H9 (cell line): ENCODE measurements at regions not wholly inside any gene's neighbourhood (a gene's known extent, or its start where the extent isn't known, plus 50 kb on each side); places are given as distances from the start of the nearest gene placed in this dataset.

ENCODE experiments used
- DNase-seq: peaks from one replicate; pipeline ENCODE4 v3.0.0-alpha.2; 2017
- H2AFZ ChIP-seq: one replicate; pipeline ENCODE4 v1.6.1; 2013; ENCODE audit warnings: mild to moderate bottlenecking, low read length, control low read depth, moderate library complexity
- H2AK5ac ChIP-seq: 2 replicates; pipeline ENCODE4 v1.6.1; 2013; ENCODE audit warnings: low read length, control low read depth, mixed read lengths; ENCODE audit not compliant: insufficient read length
- H2BK120ac ChIP-seq: one replicate; pipeline ENCODE4 v1.6.1; 2013; ENCODE audit warnings: low read depth, mild to moderate bottlenecking, low read length, control low read depth, inconsistent platforms; ENCODE audit not compliant: poor library complexity, severe bottlenecking
- H2BK12ac ChIP-seq: 2 replicates; pipeline ENCODE4 v1.6.1; 2013; ENCODE audit warnings: low read length, control low read depth, mixed read lengths, low read depth; ENCODE audit not compliant: insufficient read length
- H2BK15ac ChIP-seq: 2 replicates; pipeline ENCODE4 v1.6.1; 2013; ENCODE audit warnings: low read depth, low read length, control low read depth
- H2BK20ac ChIP-seq: one replicate; pipeline ENCODE4 v1.6.1; 2013; ENCODE audit warnings: low read depth, mild to moderate bottlenecking, low read length, control low read depth, inconsistent platforms; ENCODE audit not compliant: poor library complexity, severe bottlenecking
- H2BK5ac ChIP-seq: 2 replicates; pipeline ENCODE4 v1.6.1; 2013; ENCODE audit warnings: low read length, control low read depth, mixed read lengths; ENCODE audit not compliant: insufficient read length
- H3K14ac ChIP-seq: 2 replicates; pipeline ENCODE4 v1.6.1; 2013; ENCODE audit warnings: low read length, control low read depth; ENCODE audit not compliant: insufficient read depth
- H3K18ac ChIP-seq: 2 replicates; pipeline ENCODE4 v1.6.1; 2013; ENCODE audit warnings: low read depth, mild to moderate bottlenecking, mixed read lengths, low read length, control low read depth; ENCODE audit not compliant: insufficient read length
- H3K23ac ChIP-seq: 2 replicates; pipeline ENCODE4 v1.6.1; 2013; ENCODE audit warnings: low read length, control low read depth, mixed read lengths, low read depth; ENCODE audit not compliant: insufficient read length
- H3K23me2 ChIP-seq: 2 replicates; pipeline ENCODE4 v1.6.1; 2013; ENCODE audit warnings: low read depth, mild to moderate bottlenecking, mixed read lengths, low read length, control low read depth; ENCODE audit not compliant: insufficient read length, poor library complexity, severe bottlenecking
- H3K27ac ChIP-seq: 2 replicates; pipeline ENCODE4 v1.5.1; 2013; ENCODE audit warnings: low read length, control low read depth, mixed read lengths, low read depth; ENCODE audit not compliant: insufficient read length
- H3K27me3 ChIP-seq: 2 replicates; pipeline ENCODE4 v1.6.1; 2013; ENCODE audit warnings: low read length, control low read depth, inconsistent platforms; ENCODE audit not compliant: insufficient read depth
- H3K4ac ChIP-seq: 2 replicates; pipeline ENCODE4 v1.6.1; 2013; ENCODE audit warnings: low read depth, mild to moderate bottlenecking, control low read depth, inconsistent platforms, low read length, moderate library complexity
- H3K4me1 ChIP-seq: 2 replicates; pipeline ENCODE4 v1.6.1; 2013; ENCODE audit warnings: low read length, control low read depth, inconsistent platforms; ENCODE audit not compliant: insufficient read depth
- H3K4me2 ChIP-seq: 2 replicates; pipeline ENCODE4 v1.6.1; 2013; ENCODE audit warnings: low read length, control low read depth, mixed read lengths; ENCODE audit not compliant: insufficient read length, insufficient read depth
- H3K56ac ChIP-seq: 2 replicates; pipeline ENCODE4 v1.6.1; 2013; ENCODE audit warnings: low read depth, mild to moderate bottlenecking, mixed read lengths, low read length, control low read depth; ENCODE audit not compliant: insufficient read length
- H3K79me1 ChIP-seq: 2 replicates; pipeline ENCODE4 v1.6.1; 2013; ENCODE audit warnings: low read depth, mild to moderate bottlenecking, moderate library complexity, low read length, control low read depth, inconsistent platforms; ENCODE audit not compliant: insufficient read depth, poor library complexity, severe bottlenecking
- H3K79me2 ChIP-seq: 2 replicates; pipeline ENCODE4 v1.6.1; 2013; ENCODE audit warnings: low read length, control low read depth, inconsistent platforms; ENCODE audit not compliant: insufficient read depth
- H3K9ac ChIP-seq: 2 replicates; pipeline ENCODE4 v1.6.1; 2013; ENCODE audit warnings: low read length, control low read depth, mixed read lengths; ENCODE audit not compliant: insufficient read length; ENCODE audit errors: extremely low read depth
- H3K9me3 ChIP-seq: one replicate; pipeline ENCODE4 v1.6.1; 2013; ENCODE audit warnings: low read depth, low read length, inconsistent platforms; ENCODE audit not compliant: control insufficient read depth
- H3T11ph ChIP-seq: one replicate; pipeline ENCODE4 v1.6.1; 2013; ENCODE audit warnings: mild to moderate bottlenecking, low read length, control low read depth, inconsistent platforms
- H4K20me1 ChIP-seq: one replicate; pipeline ENCODE4 v1.6.1; 2013; ENCODE audit not compliant: control insufficient read depth, insufficient read length, insufficient read depth
- H4K5ac ChIP-seq: 2 replicates; pipeline ENCODE4 v1.6.1; 2013; ENCODE audit warnings: low read depth, mild to moderate bottlenecking, mixed read lengths, low read length, control low read depth; ENCODE audit not compliant: insufficient read length
- H4K8ac ChIP-seq: replicated peaks from 2 replicates; pipeline ENCODE4 v1.6.1; 2013; ENCODE audit warnings: low read length, control low read depth, mixed read lengths, low read depth; ENCODE audit not compliant: insufficient read length
- H4K91ac ChIP-seq: 2 replicates; pipeline ENCODE4 v1.6.1; 2013; ENCODE audit warnings: low read depth, mild to moderate bottlenecking, moderate library complexity, mixed read lengths, low read length, control low read depth; ENCODE audit not compliant: insufficient read length
- H3K27ac Mint-ChIP-seq, 3 experiments: 2 replicates in 2 of 3; 3 replicates in 1 of 3; pipeline ENCODE4 v1.8.0; 2020 to 2021; ENCODE audit warnings: mixed read lengths in 3 of 3, mild to moderate bottlenecking in 1 of 3, moderate library complexity in 1 of 3
- H3K27me3 Mint-ChIP-seq: 2 replicates; pipeline ENCODE4 v1.8.0; 2021; ENCODE audit warnings: low read depth, mild to moderate bottlenecking, moderate library complexity, mixed read lengths
- H3K36me3 Mint-ChIP-seq, 3 experiments: 2 replicates in 2 of 3; 3 replicates in 1 of 3; pipeline ENCODE4 v1.8.0; 2020 to 2021; ENCODE audit warnings: low read depth in 3 of 3, mixed read lengths in 3 of 3; ENCODE audit not compliant: insufficient read depth in 1 of 3
- H3K4me1 Mint-ChIP-seq, 2 experiments: 2 replicates each; pipeline ENCODE4 v1.8.0; 2020; ENCODE audit warnings: mixed read lengths in 2 of 2
- H3K4me3 Mint-ChIP-seq, 2 experiments: 2 replicates in 1 of 2; 3 replicates in 1 of 2; pipeline ENCODE4 v1.8.0; 2020 to 2021; ENCODE audit warnings: mild to moderate bottlenecking in 2 of 2, mixed read lengths in 2 of 2, moderate library complexity in 1 of 2
- H3K9me3 Mint-ChIP-seq, 2 experiments: 2 replicates in 1 of 2; 3 replicates in 1 of 2; pipeline ENCODE4 v1.8.0; 2020; ENCODE audit warnings: mild to moderate bottlenecking in 2 of 2, mixed read lengths in 2 of 2, moderate library complexity in 1 of 2
- WGBS: extraction: QIAGEN DNeasy Blood & Tissue Kit; methylation state at CpG from one replicate; pipeline ENCODE4 v1.1.7; 2013; ENCODE audit warnings: missing lambda C conversion rate, low lambda C conversion rate, mixed read lengths; ENCODE audit not compliant: insufficient read length; ENCODE audit errors: extremely low coverage; 5-methylcytosine and 5-hydroxymethylcytosine counted together
- TF ChIP-seq, protein P1 (sequence below): fragments of 200-600 bp; sonication (generic); conservative IDR thresholded peaks from 3 replicates; pipeline ENCODE4 v1.8.0; 2021; ENCODE audit warnings: antibody characterized with exemption, mild to moderate bottlenecking

DNA sequence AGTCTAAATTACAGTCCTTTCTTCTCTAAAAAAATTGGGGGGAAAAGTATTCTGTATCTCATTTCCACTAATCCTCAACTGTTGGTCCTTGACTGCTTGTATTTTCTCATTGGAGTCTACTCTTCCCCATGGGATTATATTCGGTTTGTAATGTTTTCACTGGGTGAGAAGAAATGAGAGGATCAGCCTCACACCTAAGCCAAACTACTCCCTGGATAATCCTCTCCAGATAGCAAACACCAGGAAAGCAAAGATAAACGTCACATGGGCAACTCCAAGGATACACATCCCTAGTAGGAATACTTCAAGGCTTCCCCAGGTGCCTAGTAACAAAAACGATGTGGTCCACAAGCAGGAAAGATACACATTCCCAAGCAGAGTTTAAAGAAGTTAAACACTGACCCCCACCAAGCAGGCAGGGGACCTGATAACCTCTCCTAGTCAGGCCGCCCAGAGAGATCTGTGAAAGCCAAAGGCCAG, 53.9 kb upstream of the SOX4 start:
- Histone ChIP-seq H3K23ac (no peak overlapping the region), H3K9me3 (no peaks in the 10 kb centered on the region), H2BK12ac (no peak overlapping the region), H2BK5ac (no peak overlapping the region), H3K56ac (no peak overlapping the region), H3T11ph (no peak overlapping the region), H3K79me2 (no peaks in the 10 kb centered on the region), H3K9ac (no peak overlapping the region), H3K79me1 (no peaks in the 10 kb centered on the region), H3K4me2 (no peak overlapping the region), H3K4ac (no peak overlapping the region), H2BK15ac (no peak overlapping the region), H3K4me1 (peaks cover 4% of the 10 kb centered on the region; the same call in 1 of the 2 replicates), H4K20me1 (no peaks in the 10 kb centered on the region), H4K8ac (no peak overlapping the region), H3K23me2 (no peaks in the 10 kb centered on the region), H2BK20ac (no peak overlapping the region), H2BK120ac (no peak overlapping the region), H4K5ac (no peak overlapping the region), H2AFZ (no peak overlapping the region), H3K18ac (no peak overlapping the region), H3K27me3 (no peaks in the 10 kb centered on the region), H3K27ac (no peak overlapping the region), H3K14ac (no peak overlapping the region), H4K91ac (no peak overlapping the region), H2AK5ac (no peak overlapping the region)
- TF ChIP-seq, protein P1, sequence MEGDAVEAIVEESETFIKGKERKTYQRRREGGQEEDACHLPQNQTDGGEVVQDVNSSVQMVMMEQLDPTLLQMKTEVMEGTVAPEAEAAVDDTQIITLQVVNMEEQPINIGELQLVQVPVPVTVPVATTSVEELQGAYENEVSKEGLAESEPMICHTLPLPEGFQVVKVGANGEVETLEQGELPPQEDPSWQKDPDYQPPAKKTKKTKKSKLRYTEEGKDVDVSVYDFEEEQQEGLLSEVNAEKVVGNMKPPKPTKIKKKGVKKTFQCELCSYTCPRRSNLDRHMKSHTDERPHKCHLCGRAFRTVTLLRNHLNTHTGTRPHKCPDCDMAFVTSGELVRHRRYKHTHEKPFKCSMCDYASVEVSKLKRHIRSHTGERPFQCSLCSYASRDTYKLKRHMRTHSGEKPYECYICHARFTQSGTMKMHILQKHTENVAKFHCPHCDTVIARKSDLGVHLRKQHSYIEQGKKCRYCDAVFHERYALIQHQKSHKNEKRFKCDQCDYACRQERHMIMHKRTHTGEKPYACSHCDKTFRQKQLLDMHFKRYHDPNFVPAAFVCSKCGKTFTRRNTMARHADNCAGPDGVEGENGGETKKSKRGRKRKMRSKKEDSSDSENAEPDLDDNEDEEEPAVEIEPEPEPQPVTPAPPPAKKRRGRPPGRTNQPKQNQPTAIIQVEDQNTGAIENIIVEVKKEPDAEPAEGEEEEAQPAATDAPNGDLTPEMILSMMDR: no peak
- H3K36me3 Mint-ChIP-seq: peaks cover 3 to 5% (median 4%) of the 10 kb centered on the region in 3 experiments; a peak in 6 of 7 replicates
- no peak overlapping the region for H3K4me3 Mint-ChIP-seq
- H3K9me3 Mint-ChIP-seq: peaks cover 9 to 16% of the 10 kb centered on the region in 2 experiments
- no peak overlapping the region for H3K27ac Mint-ChIP-seq
- H3K27me3 Mint-ChIP-seq: no peaks in the 10 kb centered on the region
- no CpG with 5 or more reads among the region's 4 CpGs for WGBS
- no peak for DNase-seq
- peaks cover 10 to 11% of the 10 kb centered on the region in 2 experiments for H3K4me1 Mint-ChIP-seq
